H9 (cell line): ENCODE measurements at regions not wholly inside any gene's neighbourhood (a gene's known extent, or its start where the extent isn't known, plus 50 kb on each side); places are given as distances from the start of the nearest gene placed in this dataset.
"Not testable (repeated sequence)": the region's sequence is repeated elsewhere in the genome, so short reads cannot be mapped to it uniquely, and the experiment has no call there.

Experiments used
- DNase-seq: peaks from one replicate; pipeline ENCODE4 v3.0.0-alpha.2; 2017
- H2AFZ ChIP-seq: one replicate; pipeline ENCODE4 v1.6.1; 2013; ENCODE audit warnings: mild to moderate bottlenecking, low read length, control low read depth, moderate library complexity
- H2AK5ac ChIP-seq: 2 replicates; pipeline ENCODE4 v1.6.1; 2013; ENCODE audit warnings: low read length, control low read depth, mixed read lengths; ENCODE audit not compliant: insufficient read length
- H2BK120ac ChIP-seq: one replicate; pipeline ENCODE4 v1.6.1; 2013; ENCODE audit warnings: low read depth, mild to moderate bottlenecking, low read length, control low read depth, inconsistent platforms; ENCODE audit not compliant: poor library complexity, severe bottlenecking
- H2BK12ac ChIP-seq: 2 replicates; pipeline ENCODE4 v1.6.1; 2013; ENCODE audit warnings: low read length, control low read depth, mixed read lengths, low read depth; ENCODE audit not compliant: insufficient read length
- H2BK15ac ChIP-seq: 2 replicates; pipeline ENCODE4 v1.6.1; 2013; ENCODE audit warnings: low read depth, low read length, control low read depth
- H2BK20ac ChIP-seq: one replicate; pipeline ENCODE4 v1.6.1; 2013; ENCODE audit warnings: low read depth, mild to moderate bottlenecking, low read length, control low read depth, inconsistent platforms; ENCODE audit not compliant: poor library complexity, severe bottlenecking
- H2BK5ac ChIP-seq: 2 replicates; pipeline ENCODE4 v1.6.1; 2013; ENCODE audit warnings: low read length, control low read depth, mixed read lengths; ENCODE audit not compliant: insufficient read length
- H3K14ac ChIP-seq: 2 replicates; pipeline ENCODE4 v1.6.1; 2013; ENCODE audit warnings: low read length, control low read depth; ENCODE audit not compliant: insufficient read depth
- H3K18ac ChIP-seq: 2 replicates; pipeline ENCODE4 v1.6.1; 2013; ENCODE audit warnings: low read depth, mild to moderate bottlenecking, mixed read lengths, low read length, control low read depth; ENCODE audit not compliant: insufficient read length
- H3K23ac ChIP-seq: 2 replicates; pipeline ENCODE4 v1.6.1; 2013; ENCODE audit warnings: low read length, control low read depth, mixed read lengths, low read depth; ENCODE audit not compliant: insufficient read length
- H3K23me2 ChIP-seq: 2 replicates; pipeline ENCODE4 v1.6.1; 2013; ENCODE audit warnings: low read depth, mild to moderate bottlenecking, mixed read lengths, low read length, control low read depth; ENCODE audit not compliant: insufficient read length, poor library complexity, severe bottlenecking
- H3K27ac ChIP-seq: 2 replicates; pipeline ENCODE4 v1.5.1; 2013; ENCODE audit warnings: low read length, control low read depth, mixed read lengths, low read depth; ENCODE audit not compliant: insufficient read length
- H3K27me3 ChIP-seq: 2 replicates; pipeline ENCODE4 v1.6.1; 2013; ENCODE audit warnings: low read length, control low read depth, inconsistent platforms; ENCODE audit not compliant: insufficient read depth
- H3K4ac ChIP-seq: 2 replicates; pipeline ENCODE4 v1.6.1; 2013; ENCODE audit warnings: low read depth, mild to moderate bottlenecking, control low read depth, inconsistent platforms, low read length, moderate library complexity
- H3K4me1 ChIP-seq: 2 replicates; pipeline ENCODE4 v1.6.1; 2013; ENCODE audit warnings: low read length, control low read depth, inconsistent platforms; ENCODE audit not compliant: insufficient read depth
- H3K4me2 ChIP-seq: 2 replicates; pipeline ENCODE4 v1.6.1; 2013; ENCODE audit warnings: low read length, control low read depth, mixed read lengths; ENCODE audit not compliant: insufficient read length, insufficient read depth
- H3K56ac ChIP-seq: 2 replicates; pipeline ENCODE4 v1.6.1; 2013; ENCODE audit warnings: low read depth, mild to moderate bottlenecking, mixed read lengths, low read length, control low read depth; ENCODE audit not compliant: insufficient read length
- H3K79me1 ChIP-seq: 2 replicates; pipeline ENCODE4 v1.6.1; 2013; ENCODE audit warnings: low read depth, mild to moderate bottlenecking, moderate library complexity, low read length, control low read depth, inconsistent platforms; ENCODE audit not compliant: insufficient read depth, poor library complexity, severe bottlenecking
- H3K79me2 ChIP-seq: 2 replicates; pipeline ENCODE4 v1.6.1; 2013; ENCODE audit warnings: low read length, control low read depth, inconsistent platforms; ENCODE audit not compliant: insufficient read depth
- H3K9ac ChIP-seq: 2 replicates; pipeline ENCODE4 v1.6.1; 2013; ENCODE audit warnings: low read length, control low read depth, mixed read lengths; ENCODE audit not compliant: insufficient read length; ENCODE audit errors: extremely low read depth
- H3K9me3 ChIP-seq: one replicate; pipeline ENCODE4 v1.6.1; 2013; ENCODE audit warnings: low read depth, low read length, inconsistent platforms; ENCODE audit not compliant: control insufficient read depth
- H3T11ph ChIP-seq: one replicate; pipeline ENCODE4 v1.6.1; 2013; ENCODE audit warnings: mild to moderate bottlenecking, low read length, control low read depth, inconsistent platforms
- H4K20me1 ChIP-seq: one replicate; pipeline ENCODE4 v1.6.1; 2013; ENCODE audit not compliant: control insufficient read depth, insufficient read length, insufficient read depth
- H4K5ac ChIP-seq: 2 replicates; pipeline ENCODE4 v1.6.1; 2013; ENCODE audit warnings: low read depth, mild to moderate bottlenecking, mixed read lengths, low read length, control low read depth; ENCODE audit not compliant: insufficient read length
- H4K8ac ChIP-seq: replicated peaks from 2 replicates; pipeline ENCODE4 v1.6.1; 2013; ENCODE audit warnings: low read length, control low read depth, mixed read lengths, low read depth; ENCODE audit not compliant: insufficient read length
- H4K91ac ChIP-seq: 2 replicates; pipeline ENCODE4 v1.6.1; 2013; ENCODE audit warnings: low read depth, mild to moderate bottlenecking, moderate library complexity, mixed read lengths, low read length, control low read depth; ENCODE audit not compliant: insufficient read length
- H3K27ac Mint-ChIP-seq, 3 experiments: 2 replicates in 2 of 3; 3 replicates in 1 of 3; pipeline ENCODE4 v1.8.0; 2020 to 2021; ENCODE audit warnings: mixed read lengths in 3 of 3, mild to moderate bottlenecking in 1 of 3, moderate library complexity in 1 of 3
- H3K27me3 Mint-ChIP-seq: 2 replicates; pipeline ENCODE4 v1.8.0; 2021; ENCODE audit warnings: low read depth, mild to moderate bottlenecking, moderate library complexity, mixed read lengths
- H3K36me3 Mint-ChIP-seq, 3 experiments: 2 replicates in 2 of 3; 3 replicates in 1 of 3; pipeline ENCODE4 v1.8.0; 2020 to 2021; ENCODE audit warnings: low read depth in 3 of 3, mixed read lengths in 3 of 3; ENCODE audit not compliant: insufficient read depth in 1 of 3
- H3K4me1 Mint-ChIP-seq, 2 experiments: 2 replicates each; pipeline ENCODE4 v1.8.0; 2020; ENCODE audit warnings: mixed read lengths in 2 of 2
- H3K4me3 Mint-ChIP-seq, 2 experiments: 2 replicates in 1 of 2; 3 replicates in 1 of 2; pipeline ENCODE4 v1.8.0; 2020 to 2021; ENCODE audit warnings: mild to moderate bottlenecking in 2 of 2, mixed read lengths in 2 of 2, moderate library complexity in 1 of 2
- H3K9me3 Mint-ChIP-seq, 2 experiments: 2 replicates in 1 of 2; 3 replicates in 1 of 2; pipeline ENCODE4 v1.8.0; 2020; ENCODE audit warnings: mild to moderate bottlenecking in 2 of 2, mixed read lengths in 2 of 2, moderate library complexity in 1 of 2
- WGBS: extraction: QIAGEN DNeasy Blood & Tissue Kit; methylation state at CpG from one replicate; pipeline ENCODE4 v1.1.7; 2013; ENCODE audit warnings: missing lambda C conversion rate, low lambda C conversion rate, mixed read lengths; ENCODE audit not compliant: insufficient read length; ENCODE audit errors: extremely low coverage; 5-methylcytosine and 5-hydroxymethylcytosine counted together
- TF ChIP-seq, protein P1 (sequence below): fragments of 200-600 bp; sonication (generic); conservative IDR thresholded peaks from 3 replicates; pipeline ENCODE4 v1.8.0; 2021; ENCODE audit warnings: antibody characterized with exemption, mild to moderate bottlenecking

GRCh38 chr12:24659016-24659415, 289.9 kb downstream of the BCAT1 start:
- Histone ChIP-seq H2AK5ac (no peak overlapping the region), H3K23me2 (no peaks in the 10 kb centered on the region), H3K4me2 (no peak overlapping the region), H4K5ac (no peak overlapping the region), H3K79me2 (no peaks in the 10 kb centered on the region; the same call in 1 of the 2 replicates), H2AFZ (no peak overlapping the region), H4K8ac (no peak overlapping the region), H3K23ac (no peak overlapping the region), H2BK15ac (no peak overlapping the region), H3K9ac (no peak overlapping the region), H3K27ac (no peak overlapping the region), H3K14ac (no peak overlapping the region), H3K4me1 (no peaks in the 10 kb centered on the region), H2BK20ac (no peak overlapping the region), H3K27me3 (no peaks in the 10 kb centered on the region), H3K4ac (no peak overlapping the region), H2BK120ac (no peak overlapping the region), H3K79me1 (no peaks in the 10 kb centered on the region), H3T11ph (no peak overlapping the region), H4K20me1 (no peaks in the 10 kb centered on the region), H3K56ac (no peak overlapping the region), H4K91ac (no peak overlapping the region), H3K18ac (no peak overlapping the region), H2BK5ac (no peak overlapping the region), H2BK12ac (no peak overlapping the region), H3K9me3 (no peaks in the 10 kb centered on the region)
- H3K4me1 Mint-ChIP-seq, result no peaks in the 10 kb centered on the region
- no peak for DNase-seq
- no CpG with 5 or more reads among the region's 1 CpG for WGBS
- H3K27ac Mint-ChIP-seq, result no peak overlapping the region
- H3K9me3 Mint-ChIP-seq, result no peaks in the 10 kb centered on the region
- no peaks in the 10 kb centered on the region for H3K27me3 Mint-ChIP-seq
- H3K36me3 Mint-ChIP-seq, result no peaks in the 10 kb centered on the region
- TF ChIP-seq, protein P1, sequence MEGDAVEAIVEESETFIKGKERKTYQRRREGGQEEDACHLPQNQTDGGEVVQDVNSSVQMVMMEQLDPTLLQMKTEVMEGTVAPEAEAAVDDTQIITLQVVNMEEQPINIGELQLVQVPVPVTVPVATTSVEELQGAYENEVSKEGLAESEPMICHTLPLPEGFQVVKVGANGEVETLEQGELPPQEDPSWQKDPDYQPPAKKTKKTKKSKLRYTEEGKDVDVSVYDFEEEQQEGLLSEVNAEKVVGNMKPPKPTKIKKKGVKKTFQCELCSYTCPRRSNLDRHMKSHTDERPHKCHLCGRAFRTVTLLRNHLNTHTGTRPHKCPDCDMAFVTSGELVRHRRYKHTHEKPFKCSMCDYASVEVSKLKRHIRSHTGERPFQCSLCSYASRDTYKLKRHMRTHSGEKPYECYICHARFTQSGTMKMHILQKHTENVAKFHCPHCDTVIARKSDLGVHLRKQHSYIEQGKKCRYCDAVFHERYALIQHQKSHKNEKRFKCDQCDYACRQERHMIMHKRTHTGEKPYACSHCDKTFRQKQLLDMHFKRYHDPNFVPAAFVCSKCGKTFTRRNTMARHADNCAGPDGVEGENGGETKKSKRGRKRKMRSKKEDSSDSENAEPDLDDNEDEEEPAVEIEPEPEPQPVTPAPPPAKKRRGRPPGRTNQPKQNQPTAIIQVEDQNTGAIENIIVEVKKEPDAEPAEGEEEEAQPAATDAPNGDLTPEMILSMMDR, result no peak
- no peak overlapping the region for H3K4me3 Mint-ChIP-seq

- not testable (repeated sequence) for H2AFZ ChIP-seq, H2BK5ac ChIP-seq, H3K4me1 Mint-ChIP-seq, H2AK5ac ChIP-seq, H3K27ac ChIP-seq, H4K91ac ChIP-seq, H2BK15ac ChIP-seq, DNase-seq, H3K27me3 ChIP-seq, H3K4me2 ChIP-seq, H4K8ac ChIP-seq, H2BK120ac ChIP-seq, H4K5ac ChIP-seq, H3K27ac Mint-ChIP-seq, H3K4ac ChIP-seq, H2BK20ac ChIP-seq, H3K4me3 Mint-ChIP-seq, H3K4me1 ChIP-seq, H2BK12ac ChIP-seq, H3K36me3 Mint-ChIP-seq, H3K9me3 Mint-ChIP-seq, H3K14ac ChIP-seq, H3K18ac ChIP-seq, H3K79me1 ChIP-seq, H3T11ph ChIP-seq, H3K56ac ChIP-seq, H4K20me1 ChIP-seq, H3K9ac ChIP-seq, H3K79me2 ChIP-seq, H3K9me3 ChIP-seq, H3K23me2 ChIP-seq, H3K23ac ChIP-seq, H3K27me3 Mint-ChIP-seq
- WGBS, result no CpG with 5 or more reads among the region's 4 CpGs
These were observed 294.6 kb downstream of the BCAT1 start for GRCh38 chr12:24654344-24654743.
